ENCODE measurements at regions not wholly inside any gene's neighbourhood (a gene's known extent, or its start where the extent isn't known, plus 50 kb on each side); places are given as distances from the start of the nearest gene placed in this dataset.

DNA sequence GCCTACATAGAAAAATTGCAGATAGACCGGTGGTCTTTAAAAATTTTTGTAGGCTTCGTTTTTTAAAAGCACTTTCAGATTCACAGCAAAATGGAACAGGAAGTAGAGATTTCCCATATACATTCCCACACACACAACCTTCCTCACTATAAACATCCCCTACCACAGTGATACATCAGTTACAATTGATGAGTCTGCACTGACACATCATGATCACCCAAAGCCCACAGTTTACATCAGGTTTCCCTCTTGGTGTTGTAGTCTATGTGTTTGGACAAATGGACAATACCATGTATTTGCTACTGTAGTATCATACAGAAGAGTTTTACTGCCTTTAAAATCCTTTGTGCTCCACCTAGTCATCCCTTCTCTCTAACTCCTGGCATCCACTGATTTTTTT, 113.9 kb upstream of the ADAMTS18 start:
- Histone ChIP-seq H3K4me1 (ENCODE audit: control insufficient read depth, extremely low read depth, insufficient read depth, low read length) (peaks cover 3% of the 10 kb centered on the region), H2AFZ (ENCODE audit: low read depth, low read length) (no peak overlapping the region), H3K4me3 (replicated peaks in 1 of 3; ENCODE audit: insufficient read depth in 1 of 3, low read depth in 1 of 3, low read length in 3 of 3) (no peak overlapping the region), H3K4me2 (ENCODE audit: insufficient read depth, low read length) (no peak overlapping the region), H3K27ac (ENCODE audit: insufficient read depth, low read depth, low read length) (no peak overlapping the region), H3K9me1 (replicated peaks; ENCODE audit: control insufficient read depth, extremely low read depth, insufficient read depth, low read length) (no peaks in the 10 kb centered on the region), H3K36me3 (ENCODE audit: control insufficient read depth in 2 of 2, extremely low read depth in 1 of 2, insufficient read depth in 2 of 2, low read length in 2 of 2) (no peaks in the 10 kb centered on the region), H3K9me3 (replicated peaks; ENCODE audit: control insufficient read depth, insufficient read depth, low read length) (no peaks in the 10 kb centered on the region), H3K27me3 (ENCODE audit: control insufficient read depth in 2 of 2, insufficient read depth in 2 of 2, low read length in 2 of 2) (no peaks in the 10 kb centered on the region), H3K79me2 (ENCODE audit: control insufficient read depth, insufficient read depth, low read length) (no peaks in the 10 kb centered on the region), H3K9ac (replicated peaks; ENCODE audit: extremely low read depth, insufficient read depth, low read length) (no peak overlapping the region), H4K20me1 (replicated peaks; ENCODE audit: control insufficient read depth, extremely low read depth, insufficient read depth, low read length) (no peaks in the 10 kb centered on the region)
- DNase-seq (ENCODE audit: low read depth, low spot score) (no peak), FAIRE-seq (no peak)
- ChIA-PET CTCF (no interaction called here), POLR2A (no interaction called here)
- no peak for TF ChIP-seq POLR2A (IDR thresholded peaks at IDR 0.05; ENCODE audit: low read depth, low read length)
- no peak for TF ChIP-seq FOS (IDR thresholded peaks at IDR 0.05; ENCODE audit: borderline replicate concordance, insufficient read depth, low read length)
- no peak for TF ChIP-seq CTCF (IDR thresholded peaks at IDR 0.05; ENCODE audit: extremely low read depth in 1 of 2, insufficient read depth in 1 of 2, low read depth in 1 of 2, low read length in 2 of 2)
- no peak for TF ChIP-seq EZH2 (IDR thresholded peaks at IDR 0.05; ENCODE audit: borderline replicate concordance, low read depth, low read length, severe bottlenecking)
- no peak for TF ChIP-seq POLR2AphosphoS5 (IDR thresholded peaks at IDR 0.05; ENCODE audit: insufficient read depth, low read depth, low read length)
- TF ChIP-seq JUN (IDR thresholded peaks at IDR 0.05; ENCODE audit: borderline replicate concordance, insufficient read depth, insufficient read length, low read depth) = no peak
- no peak for TF ChIP-seq GATA2 (IDR thresholded peaks at IDR 0.05; ENCODE audit: insufficient read depth, insufficient read length, low read depth, low read length)
- TF ChIP-seq, protein P1, sequence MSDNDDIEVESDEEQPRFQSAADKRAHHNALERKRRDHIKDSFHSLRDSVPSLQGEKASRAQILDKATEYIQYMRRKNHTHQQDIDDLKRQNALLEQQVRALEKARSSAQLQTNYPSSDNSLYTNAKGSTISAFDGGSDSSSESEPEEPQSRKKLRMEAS (IDR thresholded peaks at IDR 0.05; ENCODE audit: insufficient read depth, insufficient read length) = no peak
- no peak for TF ChIP-seq MYC (IDR thresholded peaks at IDR 0.05; ENCODE audit: low read depth, low read length)
- intact Hi-C loops (cut with micrococcal nuclease) = no loop called here
- no TSS peak for BruUV-seq (replicated peaks)
- dilution Hi-C loops (cut with MboI; ENCODE audit: extremely low pct_ligation_motif_present, low sequenced_read_pairs) = no loop called here

Data from endothelial cell of umbilical vein (primary cell).